AG04450 (cell line): ENCODE measurements at regions not wholly inside any gene's neighbourhood (a gene's known extent, or its start where the extent isn't known, plus 50 kb on each side); places are given as distances from the start of the nearest gene placed in this dataset.

Source experiments
- CTCF ChIA-PET: fragments of 300-600, 350-600 bp; formaldehyde crosslinking; extraction: SDS; loops from one replicate; lab custom pipeline; 2022; ENCODE audit warnings: antibody characterized with exemption, inconsistent platforms; lab: Charles Lee
- POLR2A ChIA-PET: fragments of 350-600 bp; formaldehyde crosslinking; extraction: SDS; loops from one replicate; lab custom pipeline; 2021; ENCODE audit warnings: antibody characterized with exemption, inconsistent platforms; lab: Yijun Ruan, JAX
- DNase-seq: peaks from one replicate; pipeline ENCODE4 v3.0.0-alpha.2; 2011; ENCODE audit warnings: low read depth, low spot score
- H3K27ac ChIP-seq: one replicate; pipeline ENCODE4 v1.5.1; 2012; ENCODE audit warnings: low read depth, low read length, control low read depth
- H3K27me3 ChIP-seq: one replicate; pipeline ENCODE4 v1.6.0; 2012; ENCODE audit warnings: low read length; ENCODE audit not compliant: control insufficient read depth, insufficient read depth
- H3K4me3 ChIP-seq: 2 replicates; pipeline ENCODE4 v1.5.1; 2011; ENCODE audit warnings: mild to moderate bottlenecking, low read depth, low read length, control low read depth
- H3K9me3 ChIP-seq: 2 replicates; pipeline ENCODE4 v1.5.1; 2012; ENCODE audit warnings: low read length; ENCODE audit not compliant: control insufficient read depth, insufficient read depth
- TF ChIP-seq, protein P1 (sequence below): IDR thresholded peaks from 2 replicates; pipeline ENCODE4 v1.5.1; 2011; ENCODE audit warnings: low read depth, low read length, control low read depth, inconsistent platforms

DNA sequence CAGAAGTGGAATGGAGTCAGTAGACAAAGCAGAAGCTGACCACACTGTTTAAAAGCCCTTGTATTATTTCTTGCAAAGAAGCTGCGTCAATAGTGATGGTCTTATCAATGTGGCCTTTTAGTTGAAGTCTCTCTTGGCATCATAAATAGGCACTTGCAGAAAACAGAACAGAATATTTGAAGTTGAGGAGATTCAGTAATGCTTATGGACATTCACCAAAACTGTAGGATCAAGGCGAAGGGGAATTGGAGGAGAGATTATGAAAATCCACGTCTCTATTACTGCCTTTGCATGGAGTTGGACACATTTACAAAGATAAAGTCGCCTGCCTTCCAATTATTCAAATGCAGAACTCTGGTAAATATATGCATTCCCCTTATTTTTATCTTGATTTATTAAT, 1482.8 kb downstream of the EFNB2 start:
- no peak overlapping the region for H3K4me3 ChIP-seq
- no peak for DNase-seq
- TF ChIP-seq, protein P1, sequence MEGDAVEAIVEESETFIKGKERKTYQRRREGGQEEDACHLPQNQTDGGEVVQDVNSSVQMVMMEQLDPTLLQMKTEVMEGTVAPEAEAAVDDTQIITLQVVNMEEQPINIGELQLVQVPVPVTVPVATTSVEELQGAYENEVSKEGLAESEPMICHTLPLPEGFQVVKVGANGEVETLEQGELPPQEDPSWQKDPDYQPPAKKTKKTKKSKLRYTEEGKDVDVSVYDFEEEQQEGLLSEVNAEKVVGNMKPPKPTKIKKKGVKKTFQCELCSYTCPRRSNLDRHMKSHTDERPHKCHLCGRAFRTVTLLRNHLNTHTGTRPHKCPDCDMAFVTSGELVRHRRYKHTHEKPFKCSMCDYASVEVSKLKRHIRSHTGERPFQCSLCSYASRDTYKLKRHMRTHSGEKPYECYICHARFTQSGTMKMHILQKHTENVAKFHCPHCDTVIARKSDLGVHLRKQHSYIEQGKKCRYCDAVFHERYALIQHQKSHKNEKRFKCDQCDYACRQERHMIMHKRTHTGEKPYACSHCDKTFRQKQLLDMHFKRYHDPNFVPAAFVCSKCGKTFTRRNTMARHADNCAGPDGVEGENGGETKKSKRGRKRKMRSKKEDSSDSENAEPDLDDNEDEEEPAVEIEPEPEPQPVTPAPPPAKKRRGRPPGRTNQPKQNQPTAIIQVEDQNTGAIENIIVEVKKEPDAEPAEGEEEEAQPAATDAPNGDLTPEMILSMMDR = no peak
- ChIA-PET CTCF (no interaction called here), POLR2A (no interaction called here)
- H3K9me3 ChIP-seq = no peaks in the 10 kb centered on the region
- no peaks in the 10 kb centered on the region for H3K27me3 ChIP-seq
- H3K27ac ChIP-seq = no peak overlapping the region

DNA sequence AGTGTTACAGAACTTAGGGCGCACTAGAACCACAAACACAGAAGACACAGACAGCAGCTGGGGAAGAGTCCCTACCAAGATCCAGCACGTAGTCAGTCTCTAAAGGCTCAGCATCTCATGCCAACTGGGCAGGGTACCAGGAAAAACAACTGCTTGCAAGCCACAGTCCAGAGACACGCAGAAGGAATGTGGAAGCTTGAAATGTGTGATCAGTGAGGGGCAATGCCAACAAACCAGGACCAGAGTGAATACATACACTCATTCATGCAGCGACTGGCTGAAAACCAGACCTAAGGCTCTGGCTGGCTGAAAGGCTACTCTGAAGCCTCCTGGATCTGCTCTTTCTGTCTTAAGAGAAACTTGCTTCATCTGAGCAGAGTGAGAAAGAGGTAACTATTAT, 1484.8 kb downstream of the EFNB2 start:
- CTCF ChIA-PET = no interaction called here
- TF ChIP-seq, protein P1 = no peak
- no peak for DNase-seq
- Histone ChIP-seq H3K4me3 (no peak overlapping the region), H3K9me3 (no peaks in the 10 kb centered on the region), H3K27ac (no peak overlapping the region), H3K27me3 (no peaks in the 10 kb centered on the region)
- POLR2A ChIA-PET = no interaction called here

DNA sequence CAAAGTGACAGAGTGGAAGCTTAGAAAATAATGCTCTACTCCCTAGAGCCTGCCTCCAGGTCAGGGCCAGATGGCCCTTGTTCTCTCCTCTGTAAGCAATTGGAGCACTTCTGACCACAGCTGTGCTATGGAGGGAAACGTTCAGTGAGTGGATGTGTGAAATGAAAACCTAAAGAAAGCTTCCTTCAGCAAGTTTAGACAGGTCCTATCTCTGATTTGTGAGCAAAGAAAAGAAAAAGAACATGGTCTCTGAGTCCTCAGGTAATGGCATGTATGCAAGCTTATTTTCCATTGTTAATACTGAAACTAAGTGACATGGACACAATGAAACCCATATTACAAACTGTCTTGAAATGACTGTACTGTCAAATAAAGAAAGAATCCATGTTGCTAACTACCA, 1486.8 kb downstream of the EFNB2 start:
- TF ChIP-seq, protein P1 = no peak
- ChIA-PET CTCF (interaction anchor here (1.4 kb wide), 1 partner anchor 9 kb away, joined by 3 read pairs; no protein-coding TSS in a partner anchor), POLR2A (no interaction called here)
- H3K27me3 ChIP-seq = no peaks in the 10 kb centered on the region
- no peaks in the 10 kb centered on the region for H3K9me3 ChIP-seq
- no peak for DNase-seq
- no peak overlapping the region for H3K4me3 ChIP-seq
- no peak overlapping the region for H3K27ac ChIP-seq

DNA sequence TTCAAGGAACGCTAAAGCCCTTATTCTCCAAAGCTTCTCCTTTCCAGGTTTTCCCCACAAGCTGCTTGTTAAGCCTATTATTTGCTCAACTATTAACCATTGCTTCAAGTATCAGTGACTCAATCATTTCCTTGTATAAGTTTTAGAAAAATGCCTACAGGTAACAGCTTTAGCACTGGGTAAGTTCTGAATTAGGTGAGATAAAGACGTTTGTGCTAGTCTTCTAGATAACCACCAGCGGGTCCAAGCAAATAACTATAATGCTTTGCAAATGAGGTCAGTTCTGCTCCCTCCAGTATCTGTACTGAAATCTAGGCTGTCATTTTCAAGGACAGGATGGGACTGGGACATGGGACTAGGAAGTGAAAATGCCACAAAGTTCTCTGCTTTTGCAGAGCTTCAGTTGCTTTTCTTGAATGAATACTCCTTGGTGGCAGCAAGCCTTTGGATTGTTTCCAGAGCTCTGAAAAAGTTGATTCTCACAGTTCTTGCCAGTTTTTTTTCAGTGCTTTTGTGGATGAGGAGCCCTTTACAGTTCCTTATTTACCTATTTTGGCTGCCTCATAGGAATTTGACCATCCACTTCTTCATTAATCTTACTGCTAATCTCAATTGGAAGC, 1487.7 kb downstream of the EFNB2 start:
- no peaks in the 10 kb centered on the region for H3K9me3 ChIP-seq
- POLR2A ChIA-PET = no interaction called here
- no peak overlapping the region for H3K4me3 ChIP-seq
- TF ChIP-seq, protein P1 = no peak
- no peak overlapping the region for H3K27ac ChIP-seq
- CTCF ChIA-PET = interaction anchor here (1.4 kb wide), 1 partner anchor 10 kb away, joined by 3 read pairs; no protein-coding TSS in a partner anchor
- H3K27me3 ChIP-seq = no peaks in the 10 kb centered on the region
- no peak for DNase-seq

DNA sequence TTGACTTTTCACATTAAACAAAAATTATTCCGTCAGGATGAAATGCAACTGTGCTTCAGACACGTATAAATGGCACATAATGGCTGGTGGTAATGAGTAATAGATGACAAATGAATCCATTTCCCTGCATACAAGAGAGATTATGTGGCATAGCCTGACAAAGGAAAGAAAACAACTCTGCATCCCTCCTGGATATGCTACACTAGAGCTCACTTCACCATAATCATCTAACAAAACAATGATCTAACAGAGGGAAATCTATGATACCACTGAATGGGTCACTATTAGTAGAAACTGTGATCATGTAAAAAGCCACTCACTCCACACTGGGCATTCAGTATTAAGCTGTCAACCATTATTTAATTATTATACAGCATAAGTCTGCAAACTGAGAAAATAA, 1498.4 kb downstream of the EFNB2 start:
- H3K27ac ChIP-seq = no peak overlapping the region
- no peak for DNase-seq
- CTCF ChIA-PET = no interaction called here
- H3K9me3 ChIP-seq = no peaks in the 10 kb centered on the region; the same call in 1 of the 2 replicates
- POLR2A ChIA-PET = no interaction called here
- TF ChIP-seq, protein P1 = no peak
- H3K27me3 ChIP-seq = no peaks in the 10 kb centered on the region
- no peak overlapping the region for H3K4me3 ChIP-seq
